GM21825 (cell line): ENCODE measurements at regions not wholly inside any gene's neighbourhood (a gene's known extent, or its start where the extent isn't known, plus 50 kb on each side); places are given as distances from the start of the nearest gene placed in this dataset.

Experiments used
- ATAC-seq: cut with Tn5 transposase; IDR thresholded peaks from one replicate; pipeline ENCODE4 v1.9.1; 2021; ENCODE audit warnings: mild to moderate bottlenecking, moderate library complexity; ENCODE audit not compliant: unreplicated experiment

DNA sequence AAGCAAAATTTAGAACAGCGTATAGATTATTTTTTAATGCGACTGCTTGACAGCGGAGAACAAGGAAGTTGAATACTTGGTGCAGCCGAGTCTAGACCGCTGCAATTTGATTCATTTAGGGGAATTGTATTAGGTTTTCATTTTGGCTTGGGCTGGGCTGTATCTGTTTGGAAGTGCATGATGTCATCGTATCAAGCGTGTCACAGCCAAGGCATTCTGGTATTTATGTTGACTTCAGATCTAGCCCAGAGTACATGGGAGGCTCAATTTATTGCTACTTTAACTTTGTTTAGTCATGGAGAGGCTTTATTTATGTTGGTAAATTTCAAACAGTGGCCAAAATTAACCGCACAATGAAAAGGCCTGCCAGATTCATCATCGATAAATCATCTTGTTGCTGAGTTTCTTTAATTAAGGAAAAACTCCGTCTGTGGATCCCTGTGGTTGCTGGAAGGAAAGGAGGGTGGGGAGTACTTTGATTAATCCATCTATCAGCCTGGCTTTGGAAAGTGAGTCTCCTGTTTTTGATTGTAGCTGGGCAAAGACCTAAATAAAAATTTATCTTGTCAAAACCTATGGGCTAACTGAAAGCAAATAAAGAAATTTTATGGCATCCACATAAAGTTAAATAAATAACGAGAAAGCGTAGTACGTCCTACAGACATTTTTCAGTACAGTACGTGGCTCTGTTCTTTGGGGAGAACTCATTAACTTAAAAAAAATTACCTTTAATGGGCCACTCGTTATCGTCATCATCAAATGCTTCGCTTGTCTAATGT, 230.4 kb upstream of the SPRED2 start:
- ATAC-seq: no peak

DNA sequence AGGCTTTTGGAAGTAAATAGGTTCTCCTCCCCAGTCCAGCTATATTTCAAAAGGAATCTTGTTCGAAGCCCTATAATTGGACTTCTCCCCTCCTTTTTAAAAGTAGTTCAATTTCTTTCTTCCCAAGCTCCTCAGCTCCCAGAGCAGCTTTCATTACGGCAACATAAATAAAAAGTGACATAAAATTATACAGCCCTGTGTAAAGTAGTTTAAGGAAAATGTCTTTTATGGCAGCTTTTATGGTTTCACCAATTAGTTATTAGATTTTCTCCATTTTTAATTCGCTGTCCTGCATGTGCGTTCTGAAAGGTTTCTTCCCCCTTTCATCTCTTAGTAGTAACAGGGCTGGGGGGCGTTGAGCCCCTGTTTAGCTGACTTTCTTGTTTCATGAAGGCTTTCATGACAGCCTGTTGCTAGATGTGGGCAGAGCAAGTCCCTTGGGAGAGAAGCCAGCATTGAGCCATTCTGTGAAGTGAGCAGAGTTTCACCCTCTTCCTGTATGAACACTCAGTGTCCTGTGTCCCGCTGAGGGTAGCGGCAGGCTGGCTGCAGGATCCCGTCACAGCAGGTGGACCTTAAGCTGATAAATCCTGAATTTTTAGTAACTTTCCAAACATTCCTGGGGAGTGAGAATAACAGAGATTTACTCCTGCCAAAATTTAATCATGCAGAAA, 229.7 kb upstream of the SPRED2 start:
- no peak for ATAC-seq

DNA sequence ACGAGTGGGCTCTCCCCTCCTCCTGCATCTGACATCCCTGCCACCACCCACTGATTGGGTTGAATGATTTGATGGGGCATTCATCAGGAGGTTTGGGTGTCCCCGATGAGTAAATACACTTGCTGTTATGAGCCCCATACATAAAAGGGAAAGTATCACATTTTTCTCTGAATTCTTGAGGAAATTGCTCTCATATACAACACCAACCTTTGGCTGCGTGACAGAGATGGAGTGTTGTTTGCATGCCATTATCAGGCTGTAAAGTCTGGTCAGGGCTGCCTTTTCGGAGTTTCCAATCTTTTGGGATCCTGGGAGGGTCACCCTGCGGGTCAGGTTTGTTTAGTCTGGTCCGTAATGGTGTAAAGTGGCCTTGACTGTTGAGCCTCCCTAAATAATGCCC, 227.9 kb upstream of the SPRED2 start:
- ATAC-seq: no peak

DNA sequence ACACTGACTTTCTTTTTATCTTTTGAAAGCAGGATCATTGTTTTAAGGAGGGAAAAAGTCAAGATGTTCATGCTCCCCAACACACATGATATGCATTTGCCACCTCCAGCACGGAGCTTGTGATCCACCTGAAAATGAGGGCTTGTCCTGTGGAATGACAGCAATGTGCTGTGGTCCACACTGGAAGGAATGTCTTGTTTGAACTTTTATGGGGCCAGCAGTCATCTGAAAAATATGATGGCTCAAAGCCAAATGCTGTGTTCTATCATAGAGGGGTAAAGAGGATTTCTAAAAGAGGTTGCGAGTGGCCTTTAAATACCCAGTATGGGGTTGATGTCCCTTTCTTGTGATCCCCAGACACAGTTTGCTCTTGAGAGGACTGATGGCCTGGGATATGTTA, 226.5 kb upstream of the SPRED2 start:
- ATAC-seq: no peak

DNA sequence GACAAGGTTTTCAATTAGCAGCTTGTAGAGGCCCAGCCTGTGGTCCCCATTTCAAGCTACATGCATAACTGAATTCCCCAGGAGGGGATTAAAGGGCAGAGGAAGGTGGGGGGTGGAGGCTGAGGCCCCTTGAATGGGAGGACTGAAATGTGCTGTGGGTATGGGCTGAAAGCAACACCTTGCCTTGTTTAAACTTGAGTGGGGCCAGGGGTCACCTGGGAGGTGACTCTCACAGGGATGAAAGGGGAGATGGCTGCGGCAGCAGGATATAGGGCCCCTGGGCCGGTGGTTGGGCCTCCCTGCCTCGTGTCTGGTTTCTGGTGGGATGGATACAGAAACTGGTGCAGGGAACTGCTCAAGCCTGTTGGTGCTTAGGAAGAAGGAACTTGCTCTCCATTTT, 225.9 kb upstream of the SPRED2 start:
- ATAC-seq: no peak

DNA sequence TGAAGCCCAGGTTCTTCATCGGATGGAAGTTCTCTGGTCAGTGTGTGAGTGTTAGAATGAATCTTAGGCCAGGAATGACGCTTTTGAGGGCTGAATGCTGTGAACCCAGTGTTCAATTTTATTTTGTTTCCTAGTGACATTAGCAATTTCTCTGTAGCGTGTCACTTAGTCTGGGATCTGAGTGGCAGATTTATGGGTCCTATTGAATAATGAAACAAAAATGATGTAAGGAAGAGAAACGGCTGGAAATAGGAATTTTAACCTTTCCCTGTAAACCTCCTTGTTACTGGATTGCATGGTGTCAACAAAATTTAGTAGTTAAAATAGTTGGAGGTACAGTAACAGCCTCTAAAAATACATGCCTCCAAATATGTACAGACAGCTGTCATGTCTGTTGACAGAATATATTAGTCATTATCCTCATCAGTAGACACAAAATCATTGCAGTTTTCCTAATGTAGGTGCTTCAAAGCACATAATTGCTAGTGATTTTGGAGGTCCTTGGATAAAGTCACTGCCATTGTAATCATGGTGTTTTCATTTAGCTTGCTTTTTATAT, 223.8 kb upstream of the SPRED2 start:
- ATAC-seq: no peak

DNA sequence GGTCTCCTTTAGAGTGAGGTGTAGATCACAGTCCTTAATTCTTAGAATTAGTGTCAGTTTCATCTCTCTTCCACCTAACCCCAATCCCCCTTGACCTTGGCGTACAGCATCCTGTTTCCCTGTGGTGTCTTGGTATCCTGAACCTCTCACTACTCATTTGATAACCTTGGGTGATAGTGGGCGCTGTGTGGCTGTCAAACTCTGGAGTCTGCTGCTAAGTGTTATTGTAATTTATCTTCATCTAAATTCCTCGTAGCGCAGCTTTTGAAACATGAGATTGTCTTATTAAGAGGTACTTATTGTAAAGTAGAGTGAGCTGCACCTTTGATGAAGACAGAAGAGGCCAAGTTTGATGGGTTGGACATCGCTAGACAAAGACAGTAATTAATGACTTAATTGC, 222.6 kb upstream of the SPRED2 start:
- no peak for ATAC-seq

DNA sequence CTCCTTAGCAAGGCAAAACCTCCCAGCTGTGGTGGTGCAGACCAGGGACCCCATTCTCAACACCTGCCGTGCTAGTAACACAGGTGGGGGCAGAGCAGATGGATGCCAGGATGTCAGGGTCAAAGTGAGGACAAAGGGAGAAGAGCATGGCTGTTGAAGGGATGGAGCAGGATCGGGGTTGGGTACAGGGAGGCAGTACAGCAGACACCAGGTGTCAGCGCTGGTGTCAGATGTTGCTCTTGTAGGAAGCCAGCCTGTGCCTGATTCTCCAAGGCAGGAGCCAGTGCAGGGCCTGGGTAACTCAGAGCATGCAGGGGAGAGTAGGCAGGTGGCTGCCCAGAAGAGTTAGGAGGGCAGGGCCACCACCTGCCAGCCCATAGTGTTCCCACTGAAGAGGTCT, 222.1 kb upstream of the SPRED2 start:
- no peak for ATAC-seq

DNA sequence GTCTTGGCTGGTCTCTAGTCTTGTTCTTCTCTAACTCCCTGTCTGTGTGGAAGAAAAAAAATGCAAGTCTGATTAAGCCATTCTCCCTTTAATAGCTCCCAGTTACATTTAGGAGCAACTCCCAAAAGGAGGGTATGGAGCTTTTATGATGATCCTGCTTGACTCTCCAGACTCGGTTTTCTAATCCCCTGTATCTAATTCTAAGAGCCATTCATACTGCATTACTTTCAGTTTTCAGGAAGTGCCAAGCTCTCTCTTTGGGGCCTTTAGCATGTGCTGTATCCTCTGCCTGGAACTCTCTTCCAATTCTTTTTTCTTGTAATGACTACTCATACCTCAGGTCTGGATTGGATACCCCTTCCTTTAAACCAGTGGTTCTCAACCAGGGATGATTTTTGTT, 219.7 kb upstream of the SPRED2 start:
- ATAC-seq: no peak

DNA sequence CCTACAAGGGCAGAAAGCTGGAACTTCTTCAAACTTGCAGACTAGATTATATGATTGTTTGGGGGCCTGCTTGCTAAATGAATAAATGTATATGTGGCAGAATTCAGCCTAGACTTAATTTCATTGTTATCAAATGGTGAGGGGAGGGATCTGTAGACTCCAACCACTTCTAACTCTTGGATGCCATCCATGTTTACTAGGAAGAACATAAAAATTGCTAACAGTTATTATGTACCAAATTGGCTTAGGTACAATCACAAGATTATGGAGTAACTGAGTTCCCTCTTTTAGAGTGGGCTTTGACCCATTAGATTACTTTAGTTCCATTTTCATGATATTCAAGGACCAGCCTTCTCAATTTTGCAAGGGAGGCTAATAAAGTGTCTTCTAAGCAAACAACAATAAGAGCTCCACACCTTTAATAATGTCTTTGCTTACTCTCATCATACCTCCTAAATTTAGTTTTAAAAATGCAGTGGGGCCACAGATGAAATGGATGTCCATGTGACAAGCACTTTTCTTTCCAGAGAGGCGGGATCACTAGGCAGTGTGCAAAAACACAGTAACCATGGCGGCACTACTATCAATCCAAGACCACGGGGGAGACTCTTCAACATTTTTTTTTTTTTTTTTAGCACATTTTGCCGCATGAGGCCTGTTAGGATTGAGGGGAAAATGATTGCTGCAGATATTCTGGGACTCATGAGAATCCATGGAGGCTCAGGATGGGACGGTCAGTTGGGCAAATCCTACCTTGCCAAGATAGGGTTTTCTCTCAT, 217.6 kb upstream of the SPRED2 start:
- no peak for ATAC-seq

DNA sequence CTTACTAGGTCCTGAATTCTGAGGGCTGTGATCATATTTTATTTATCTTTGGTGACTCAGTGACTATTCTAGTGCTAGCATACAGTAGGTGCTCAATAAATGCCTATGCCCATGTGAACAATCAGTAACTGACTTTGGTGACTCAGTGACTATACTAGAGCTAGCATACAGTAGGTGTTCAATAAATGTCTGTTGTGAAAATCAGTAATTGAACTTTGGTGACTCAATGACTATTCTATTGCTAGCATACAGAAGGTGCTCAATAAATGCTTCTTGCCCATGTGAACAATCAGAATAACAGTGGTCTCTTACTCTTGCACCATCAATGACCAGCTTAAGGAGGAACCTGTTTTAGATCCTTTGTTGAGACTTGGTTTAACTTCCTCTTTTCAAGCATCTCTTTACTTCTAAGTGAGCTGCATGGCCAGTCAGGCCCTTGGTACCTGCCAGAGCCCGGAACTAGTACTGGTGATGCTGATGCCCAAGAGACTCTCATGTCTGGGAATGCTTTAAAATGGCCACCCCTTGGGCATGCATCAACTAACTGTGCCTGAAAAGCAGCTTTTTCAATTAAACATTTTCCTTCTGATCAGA, 214.9 kb upstream of the SPRED2 start:
- no peak for ATAC-seq

DNA sequence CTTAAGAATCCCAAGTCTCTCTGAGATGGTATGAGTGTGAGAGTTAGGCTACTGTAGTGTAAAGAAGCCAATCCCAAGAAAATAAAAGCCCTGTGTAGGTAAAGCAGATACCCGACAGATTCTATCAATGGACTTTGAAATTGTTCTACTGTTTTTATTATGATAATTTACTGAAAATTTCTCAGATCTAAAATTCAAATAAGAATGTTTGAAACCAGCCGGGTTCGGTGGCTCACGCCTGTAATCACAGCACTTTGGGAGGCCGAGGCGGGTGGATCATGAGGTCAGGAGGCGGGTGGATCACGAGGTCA, 208.3 kb upstream of the SPRED2 start:
- ATAC-seq: no peak

DNA sequence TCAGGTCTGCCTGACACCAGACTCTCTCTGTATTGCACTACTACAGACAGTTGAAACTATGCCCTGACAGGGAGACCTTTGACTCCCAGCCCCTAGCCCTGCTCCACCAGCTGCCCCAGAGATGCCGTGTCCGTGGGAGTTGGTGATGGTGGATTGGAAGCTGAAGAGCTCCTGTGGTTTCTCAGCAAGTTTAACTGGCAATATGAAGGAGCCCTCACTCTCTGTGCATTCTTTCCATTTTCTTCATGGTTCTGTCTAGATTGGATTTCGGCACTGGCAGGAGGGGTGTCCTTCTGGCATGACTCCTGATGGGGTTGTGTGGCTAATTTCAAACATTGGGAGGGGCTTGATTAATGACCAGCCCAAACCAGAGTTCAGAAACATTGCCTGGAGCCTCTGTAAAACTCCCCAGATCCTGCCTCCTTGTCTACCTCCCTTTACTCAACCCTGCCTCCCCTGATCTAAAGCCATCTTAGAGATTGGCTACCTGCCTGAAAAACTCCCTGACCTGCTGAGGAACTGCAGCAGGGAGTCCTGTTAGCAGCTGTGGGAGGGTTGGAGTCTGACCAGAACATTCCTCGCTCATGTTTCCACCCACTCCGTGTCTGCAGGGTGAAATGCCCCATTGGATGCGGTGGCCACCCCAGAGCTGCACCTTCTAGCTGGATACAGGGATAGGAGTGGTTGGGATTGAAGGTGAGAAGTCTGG, 206.9 kb upstream of the SPRED2 start:
- no peak for ATAC-seq

DNA sequence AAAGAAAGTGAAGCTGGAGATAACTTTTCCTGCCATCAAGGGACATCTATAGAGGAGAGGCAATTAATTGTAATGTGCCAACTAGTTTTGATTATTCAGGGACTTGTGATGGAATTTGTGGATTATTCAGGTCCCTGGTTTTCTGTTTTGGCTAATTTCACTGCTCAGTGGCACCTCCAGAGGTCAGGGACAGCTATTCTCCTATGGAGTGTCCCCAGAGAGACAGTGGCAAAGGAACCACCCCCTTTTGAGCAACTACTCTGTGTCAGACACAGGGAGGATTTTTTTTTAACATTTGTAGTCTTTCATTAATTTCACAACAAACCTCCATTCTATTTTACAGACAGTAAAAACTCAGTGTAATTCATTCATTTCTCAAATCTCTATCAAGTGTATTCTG, 206.0 kb upstream of the SPRED2 start:
- ATAC-seq: no peak

DNA sequence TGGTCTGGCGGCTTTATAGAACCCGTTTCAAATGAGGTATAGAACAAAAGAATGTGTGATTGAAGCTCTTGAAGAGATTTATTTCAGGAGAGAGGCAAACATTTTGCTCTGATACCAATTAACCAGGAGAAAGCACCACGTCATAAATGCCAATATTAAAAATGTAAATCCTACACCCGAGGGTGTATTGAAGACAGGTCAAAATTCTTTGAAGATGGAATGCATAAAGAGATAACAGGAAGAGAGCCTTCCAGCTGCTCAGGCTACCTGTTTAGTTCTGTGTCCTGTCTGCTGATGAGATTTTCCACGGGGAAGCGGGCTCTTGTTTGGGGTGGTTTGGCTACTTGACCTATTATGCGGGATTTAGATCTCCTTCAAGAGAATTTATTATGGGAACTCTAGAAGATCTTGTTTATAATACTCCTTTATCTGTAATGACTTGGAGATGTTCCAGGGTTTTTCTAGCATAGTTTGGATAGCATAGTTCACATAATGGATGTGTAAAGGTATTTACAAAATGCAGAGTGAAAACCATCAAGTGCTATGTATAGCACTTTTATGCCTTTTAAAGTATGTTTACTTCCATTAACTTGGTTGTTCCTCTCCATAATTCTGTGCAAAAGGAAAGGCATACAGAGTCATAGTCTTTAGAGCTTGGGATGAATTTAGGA, 204.5 kb upstream of the SPRED2 start:
- no peak for ATAC-seq

DNA sequence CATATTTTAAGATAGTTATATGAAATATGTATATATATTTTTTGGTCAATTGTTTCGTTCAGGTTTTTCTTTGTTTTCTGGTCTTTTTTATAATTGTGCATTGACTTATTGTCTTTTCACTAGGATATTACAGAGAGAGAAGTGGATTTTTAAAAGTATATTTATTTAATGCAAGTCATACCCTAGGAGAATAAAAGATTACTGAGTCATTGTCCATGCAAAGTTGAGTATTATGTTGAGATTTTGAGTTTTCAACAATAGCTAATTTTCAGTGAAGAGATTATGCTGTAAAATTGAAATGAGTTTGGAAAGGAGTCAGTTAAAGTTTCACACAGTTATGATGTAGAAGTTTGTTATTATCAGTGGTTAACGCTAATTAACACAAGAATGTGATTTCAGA, 203.6 kb upstream of the SPRED2 start:
- ATAC-seq: no peak

DNA sequence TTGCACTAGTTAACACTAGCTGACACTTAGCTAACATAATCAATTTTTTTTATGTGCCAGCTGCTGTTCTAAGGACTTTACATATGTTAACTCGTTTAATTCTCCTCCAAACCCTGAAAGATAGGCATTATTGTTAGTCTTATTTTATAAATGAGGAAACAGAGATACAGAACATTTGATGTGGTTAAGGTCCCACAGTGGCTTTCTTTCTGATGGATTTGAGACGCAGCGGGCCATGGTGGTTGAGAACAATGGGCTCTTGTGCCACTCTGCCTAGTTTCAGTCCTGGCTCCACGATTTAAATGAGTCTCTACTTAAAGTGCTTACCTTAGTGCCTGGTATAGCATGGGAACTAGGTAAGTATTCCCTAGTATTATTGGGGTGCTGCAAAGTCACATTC, 201.9 kb upstream of the SPRED2 start:
- ATAC-seq: no peak

DNA sequence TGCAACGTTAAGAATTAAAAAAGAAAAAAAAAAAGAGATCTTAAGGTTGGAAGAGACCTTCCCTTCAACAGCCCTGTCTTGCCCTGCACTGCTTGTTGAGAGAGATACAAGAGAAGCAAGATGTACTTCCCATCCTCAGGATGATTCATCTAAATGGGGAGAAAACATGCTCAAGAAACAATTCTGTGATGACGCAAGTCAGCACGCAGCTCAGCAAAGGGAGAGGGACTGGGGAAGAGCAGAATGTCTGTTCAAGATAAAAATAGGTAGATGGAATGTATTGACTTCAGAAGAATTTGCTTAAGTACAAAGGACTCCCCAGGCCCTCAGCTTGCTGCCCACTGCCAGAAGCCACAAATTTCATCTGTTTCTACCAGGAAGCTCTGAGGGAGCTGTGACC, 198.2 kb upstream of the SPRED2 start:
- no peak for ATAC-seq

DNA sequence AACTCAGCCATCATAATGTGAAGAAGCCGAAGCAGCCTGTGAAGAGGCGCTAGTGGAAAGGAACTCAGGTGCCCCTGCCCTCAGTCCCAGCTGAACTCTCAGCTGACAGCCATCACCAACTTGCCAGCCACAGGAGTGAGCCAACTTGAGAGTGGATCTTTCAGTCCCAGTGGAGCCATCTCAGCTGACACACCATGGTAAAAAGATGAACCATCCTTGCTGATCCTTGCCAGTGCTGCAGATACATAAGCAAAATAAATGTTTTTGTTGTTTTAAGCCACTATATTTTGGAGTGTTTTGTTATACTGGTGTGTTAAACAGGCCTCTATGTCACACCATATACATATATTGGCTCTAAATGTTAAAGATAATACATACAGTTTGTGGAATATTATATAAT, 195.8 kb upstream of the SPRED2 start:
- no peak for ATAC-seq

DNA sequence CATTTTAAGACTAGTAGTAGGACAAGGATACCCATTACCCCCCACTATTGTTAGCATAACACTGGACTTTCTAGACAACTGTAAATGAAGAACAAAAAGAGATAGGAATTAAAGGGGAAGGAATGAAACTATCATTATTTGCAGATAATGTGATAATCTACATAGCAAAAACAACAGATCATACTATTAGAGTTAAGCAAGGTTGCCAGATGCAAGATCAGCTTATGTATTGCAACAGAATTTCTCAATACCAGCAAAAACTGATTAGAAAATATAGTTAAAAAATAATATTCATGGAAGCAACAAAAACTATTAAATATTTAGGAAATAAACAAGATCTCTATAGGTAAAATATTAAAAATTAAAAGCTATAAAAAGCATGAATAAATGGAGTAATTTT, 194.4 kb upstream of the SPRED2 start:
- ATAC-seq: no peak
